Endothelial cell of umbilical vein (primary cell): ENCODE measurements at regions not wholly inside any gene's neighbourhood (a gene's known extent, or its start where the extent isn't known, plus 50 kb on each side); places are given as distances from the start of the nearest gene placed in this dataset.

ENCODE experiments used
- BruUV-seq: library from RNA; stranded (reverse); fragments of 400-500 nt; replicated peaks from 2 replicates; lab custom pipeline; 2021; lab: Mats Ljungman, UMichigan
- CTCF ChIA-PET: fragments of 300-600, 350-600 bp; sonication (Branson Sonifier 250); formaldehyde crosslinking; loops from one replicate; lab custom pipeline; 2021; ENCODE audit warnings: antibody characterized with exemption, inconsistent platforms; lab: Charles Lee
- POLR2A ChIA-PET: fragments of 300-600, 350-600 bp; sonication (Branson Sonifier 250); formaldehyde crosslinking; loops from one replicate; lab custom pipeline; 2021; ENCODE audit warnings: antibody characterized with exemption, inconsistent platforms; lab: Charles Lee
- DNase-seq: peaks from one replicate; pipeline ENCODE4 v3.0.0-alpha.2; 2011; ENCODE audit warnings: low read depth, low spot score
- FAIRE-seq: peaks from 2 replicates; lab custom pipeline; 2011; peaks lifted over from hg19 to GRCh38; lab: Jason Lieb, UNC
- H2AFZ ChIP-seq: 2 replicates; pipeline ENCODE4 v1.6.0; 2012; ENCODE audit warnings: low read depth, low read length, control low read depth, inconsistent platforms
- H3K27ac ChIP-seq: 2 replicates; pipeline ENCODE4 v1.5.1; 2011; ENCODE audit warnings: low read depth, mild to moderate bottlenecking, control low read depth, low read length, moderate library complexity; ENCODE audit not compliant: insufficient read depth
- H3K27me3 ChIP-seq, 2 experiments: 2 replicates each; pipeline versions ENCODE4 v1.6.0 to v1.6.1; 2011; ENCODE audit warnings: low read length in 2 of 2, mixed read lengths in 1 of 2; ENCODE audit not compliant: control insufficient read depth in 2 of 2, insufficient read depth in 2 of 2
- H3K36me3 ChIP-seq, 2 experiments: 2 replicates in 1 of 2; 3 replicates in 1 of 2; pipeline ENCODE4 v1.5.1; 2011; ENCODE audit warnings: low read length in 2 of 2, mild to moderate bottlenecking in 1 of 2, moderate library complexity in 1 of 2; ENCODE audit not compliant: control insufficient read depth in 2 of 2, insufficient read depth in 2 of 2; ENCODE audit errors: extremely low read depth in 1 of 2
- H3K4me1 ChIP-seq: 3 replicates; pipeline ENCODE4 v1.5.1; 2011; ENCODE audit warnings: mild to moderate bottlenecking, low read length; ENCODE audit not compliant: control insufficient read depth, insufficient read depth; ENCODE audit errors: extremely low read depth
- H3K4me2 ChIP-seq: 2 replicates; pipeline ENCODE4 v1.6.1; 2011; ENCODE audit warnings: low read length, control low read depth, mixed read lengths; ENCODE audit not compliant: insufficient read depth
- H3K4me3 ChIP-seq, 3 experiments: fragments of 200-600 bp in 1 of 3; sonication (generic), shearing (Covaris generic) in 1 of 3; replicated peaks in 1 of 3; 2 replicates each; pipeline ENCODE4 v1.5.1; 2011 to 2016; ENCODE audit warnings: control low read depth in 3 of 3, low read length in 3 of 3, mild to moderate bottlenecking in 2 of 3, inconsistent platforms in 1 of 3, low read depth in 1 of 3, moderate library complexity in 1 of 3; ENCODE audit not compliant: insufficient read depth in 1 of 3
- H3K79me2 ChIP-seq: 2 replicates; pipeline ENCODE4 v1.6.0; 2012; ENCODE audit warnings: low read length, inconsistent platforms; ENCODE audit not compliant: control insufficient read depth, insufficient read depth
- H3K9ac ChIP-seq: replicated peaks from 2 replicates; pipeline ENCODE3; 2011; ENCODE audit warnings: low read length, control low read depth; ENCODE audit not compliant: insufficient read depth; ENCODE audit errors: extremely low read depth
- H3K9me1 ChIP-seq: replicated peaks from 3 replicates; pipeline ENCODE4 v1.6.0; 2011; ENCODE audit warnings: mild to moderate bottlenecking, low read length; ENCODE audit not compliant: control insufficient read depth, insufficient read depth; ENCODE audit errors: extremely low read depth
- H3K9me3 ChIP-seq: replicated peaks from 2 replicates; pipeline ENCODE4 v1.5.1; 2012; ENCODE audit warnings: low read length, inconsistent platforms; ENCODE audit not compliant: control insufficient read depth, insufficient read depth
- H4K20me1 ChIP-seq: replicated peaks from 2 replicates; pipeline ENCODE3; 2011; ENCODE audit warnings: mild to moderate bottlenecking, low read length; ENCODE audit not compliant: control insufficient read depth, insufficient read depth; ENCODE audit errors: extremely low read depth
- EZH2 ChIP-seq: IDR thresholded peaks from 2 replicates; pipeline ENCODE4 v1.6.1; 2012; ENCODE audit warnings: borderline replicate concordance, low read depth, mild to moderate bottlenecking, moderate library complexity, low read length, inconsistent platforms; ENCODE audit not compliant: severe bottlenecking
- FOS ChIP-seq: IDR thresholded peaks from 2 replicates; pipeline ENCODE4 v1.6.1; 2011; ENCODE audit warnings: mild to moderate bottlenecking, low read length, moderate library complexity, borderline replicate concordance; ENCODE audit not compliant: insufficient read depth
- GATA2 ChIP-seq: IDR thresholded peaks from 2 replicates; pipeline ENCODE4 v1.7.0; 2011; ENCODE audit warnings: low read depth, mild to moderate bottlenecking, moderate library complexity, mixed read lengths, low read length; ENCODE audit not compliant: insufficient read length, insufficient read depth
- JUN ChIP-seq: IDR thresholded peaks from 2 replicates; pipeline ENCODE4 v1.6.1; 2011; ENCODE audit warnings: borderline replicate concordance, low read depth; ENCODE audit not compliant: insufficient read length, insufficient read depth
- MYC ChIP-seq: IDR thresholded peaks from one replicate; pipeline ENCODE4 v1.6.1; 2011; ENCODE audit warnings: mild to moderate bottlenecking, low read depth, low read length
- POLR2A ChIP-seq: IDR thresholded peaks from 2 replicates; pipeline ENCODE4 v1.6.1; 2012; ENCODE audit warnings: low read depth, mild to moderate bottlenecking, control low read depth, low read length
- POLR2AphosphoS5 ChIP-seq: IDR thresholded peaks from 2 replicates; pipeline ENCODE4 v1.6.1; 2012; ENCODE audit warnings: low read depth, mild to moderate bottlenecking, control low read depth, low read length, moderate library complexity; ENCODE audit not compliant: insufficient read depth
- dilution Hi-C: fragments of 300-500 bp; cut with MboI; formaldehyde crosslinking; loops from one replicate; pipeline ENCODE4 v1.15.0; 2019; ENCODE audit warnings: low sequenced_read_pairs; ENCODE audit not compliant: extremely low pct_ligation_motif_present
- intact Hi-C: fragments of 100-400 bp; cut with micrococcal nuclease; formaldehyde crosslinking; loops from one replicate; pipeline ENCODE4 v1.10.0; 2022
- TF ChIP-seq, protein P1 (sequence below): IDR thresholded peaks from 2 replicates; pipeline ENCODE4 v1.6.1; 2011; ENCODE audit not compliant: insufficient read depth, insufficient read length
- TF ChIP-seq, protein P2 (sequence below), 2 donors: IDR thresholded peaks; 1 replicate in 1 of 2; 2 replicates in 1 of 2; pipeline ENCODE4 v1.5.1; 2011; ENCODE audit warnings: low read length in 2 of 2, mild to moderate bottlenecking in 2 of 2, moderate library complexity in 2 of 2, control low read depth in 1 of 2, inconsistent platforms in 1 of 2, low read depth in 1 of 2; ENCODE audit not compliant: insufficient read depth in 1 of 2; ENCODE audit errors: extremely low read depth in 1 of 2

- BruUV-seq, result no TSS peak
- H3K4me2 ChIP-seq, result no peak overlapping the region
- intact Hi-C loops (no loop called here), dilution Hi-C loops (no loop called here)
- ChIA-PET POLR2A (no interaction called here), CTCF (no interaction called here)
- no peaks in the 10 kb centered on the region for H3K4me1 ChIP-seq
- FAIRE-seq (no peak), DNase-seq (no peak)
- H2AFZ ChIP-seq, result no peak overlapping the region
- H4K20me1 ChIP-seq, result no peaks in the 10 kb centered on the region
- no peaks in the 10 kb centered on the region for H3K27me3 ChIP-seq
- no peaks in the 10 kb centered on the region for H3K36me3 ChIP-seq
- H3K79me2 ChIP-seq, result no peaks in the 10 kb centered on the region
- no peak overlapping the region for H3K4me3 ChIP-seq
- no peaks in the 10 kb centered on the region for H3K9me1 ChIP-seq
- H3K27ac ChIP-seq, result no peak overlapping the region
- no peak overlapping the region for H3K9ac ChIP-seq
- TF ChIP-seq GATA2 (no peak), EZH2 (no peak), JUN (no peak)
- H3K9me3 ChIP-seq, result no peaks in the 10 kb centered on the region
These were observed 1637.7 kb upstream of the LRRTM1 start for GRCh38 chr2:81942136-81942680.

GRCh38 chr2:81940266-81940955 lies 1635.9 kb upstream of the LRRTM1 start:
- H3K9me3 ChIP-seq, result no peaks in the 10 kb centered on the region
- H4K20me1 ChIP-seq, result no peaks in the 10 kb centered on the region
- H3K9me1 ChIP-seq, result no peaks in the 10 kb centered on the region
- H3K36me3 ChIP-seq, result no peaks in the 10 kb centered on the region
- no peak overlapping the region for H3K4me3 ChIP-seq
- TF ChIP-seq, protein P1, sequence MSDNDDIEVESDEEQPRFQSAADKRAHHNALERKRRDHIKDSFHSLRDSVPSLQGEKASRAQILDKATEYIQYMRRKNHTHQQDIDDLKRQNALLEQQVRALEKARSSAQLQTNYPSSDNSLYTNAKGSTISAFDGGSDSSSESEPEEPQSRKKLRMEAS, result no peak
- no peak for TF ChIP-seq POLR2A
- no peak for TF ChIP-seq MYC
- no peak for TF ChIP-seq FOS
- TF ChIP-seq POLR2AphosphoS5, result no peak
- TF ChIP-seq, protein P2, sequence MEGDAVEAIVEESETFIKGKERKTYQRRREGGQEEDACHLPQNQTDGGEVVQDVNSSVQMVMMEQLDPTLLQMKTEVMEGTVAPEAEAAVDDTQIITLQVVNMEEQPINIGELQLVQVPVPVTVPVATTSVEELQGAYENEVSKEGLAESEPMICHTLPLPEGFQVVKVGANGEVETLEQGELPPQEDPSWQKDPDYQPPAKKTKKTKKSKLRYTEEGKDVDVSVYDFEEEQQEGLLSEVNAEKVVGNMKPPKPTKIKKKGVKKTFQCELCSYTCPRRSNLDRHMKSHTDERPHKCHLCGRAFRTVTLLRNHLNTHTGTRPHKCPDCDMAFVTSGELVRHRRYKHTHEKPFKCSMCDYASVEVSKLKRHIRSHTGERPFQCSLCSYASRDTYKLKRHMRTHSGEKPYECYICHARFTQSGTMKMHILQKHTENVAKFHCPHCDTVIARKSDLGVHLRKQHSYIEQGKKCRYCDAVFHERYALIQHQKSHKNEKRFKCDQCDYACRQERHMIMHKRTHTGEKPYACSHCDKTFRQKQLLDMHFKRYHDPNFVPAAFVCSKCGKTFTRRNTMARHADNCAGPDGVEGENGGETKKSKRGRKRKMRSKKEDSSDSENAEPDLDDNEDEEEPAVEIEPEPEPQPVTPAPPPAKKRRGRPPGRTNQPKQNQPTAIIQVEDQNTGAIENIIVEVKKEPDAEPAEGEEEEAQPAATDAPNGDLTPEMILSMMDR (IDR thresholded peaks at IDR 0.05; ENCODE audit: extremely low read depth in 1 of 2, insufficient read depth in 1 of 2, low read depth in 1 of 2, low read length in 2 of 2), result no peak
- TF ChIP-seq EZH2, result no peak
- no peak for TF ChIP-seq GATA2
- TF ChIP-seq JUN, result no peak
- CTCF ChIA-PET, result no interaction called here
- H3K4me2 ChIP-seq, result no peak overlapping the region
- no peak overlapping the region for H2AFZ ChIP-seq
- H3K27ac ChIP-seq, result no peak overlapping the region
- H3K9ac ChIP-seq, result no peak overlapping the region
- intact Hi-C loops, result no loop called here
- POLR2A ChIA-PET, result no interaction called here
- dilution Hi-C loops, result no loop called here
- no peaks in the 10 kb centered on the region for H3K4me1 ChIP-seq
- FAIRE-seq, result no peak
- no TSS peak for BruUV-seq
- H3K79me2 ChIP-seq, result no peaks in the 10 kb centered on the region
- no peaks in the 10 kb centered on the region for H3K27me3 ChIP-seq
- no peak for DNase-seq
